H9 (cell line): ENCODE measurements at regions not wholly inside any gene's neighbourhood (a gene's known extent, or its start where the extent isn't known, plus 50 kb on each side); places are given as distances from the start of the nearest gene placed in this dataset.

Source experiments
- DNase-seq: peaks from one replicate; pipeline ENCODE4 v3.0.0-alpha.2; 2017
- H2AFZ ChIP-seq: one replicate; pipeline ENCODE4 v1.6.1; 2013; ENCODE audit warnings: mild to moderate bottlenecking, low read length, control low read depth, moderate library complexity
- H2AK5ac ChIP-seq: 2 replicates; pipeline ENCODE4 v1.6.1; 2013; ENCODE audit warnings: low read length, control low read depth, mixed read lengths; ENCODE audit not compliant: insufficient read length
- H2BK120ac ChIP-seq: one replicate; pipeline ENCODE4 v1.6.1; 2013; ENCODE audit warnings: low read depth, mild to moderate bottlenecking, low read length, control low read depth, inconsistent platforms; ENCODE audit not compliant: poor library complexity, severe bottlenecking
- H2BK12ac ChIP-seq: 2 replicates; pipeline ENCODE4 v1.6.1; 2013; ENCODE audit warnings: low read length, control low read depth, mixed read lengths, low read depth; ENCODE audit not compliant: insufficient read length
- H2BK15ac ChIP-seq: 2 replicates; pipeline ENCODE4 v1.6.1; 2013; ENCODE audit warnings: low read depth, low read length, control low read depth
- H2BK20ac ChIP-seq: one replicate; pipeline ENCODE4 v1.6.1; 2013; ENCODE audit warnings: low read depth, mild to moderate bottlenecking, low read length, control low read depth, inconsistent platforms; ENCODE audit not compliant: poor library complexity, severe bottlenecking
- H2BK5ac ChIP-seq: 2 replicates; pipeline ENCODE4 v1.6.1; 2013; ENCODE audit warnings: low read length, control low read depth, mixed read lengths; ENCODE audit not compliant: insufficient read length
- H3K14ac ChIP-seq: 2 replicates; pipeline ENCODE4 v1.6.1; 2013; ENCODE audit warnings: low read length, control low read depth; ENCODE audit not compliant: insufficient read depth
- H3K18ac ChIP-seq: 2 replicates; pipeline ENCODE4 v1.6.1; 2013; ENCODE audit warnings: low read depth, mild to moderate bottlenecking, mixed read lengths, low read length, control low read depth; ENCODE audit not compliant: insufficient read length
- H3K23ac ChIP-seq: 2 replicates; pipeline ENCODE4 v1.6.1; 2013; ENCODE audit warnings: low read length, control low read depth, mixed read lengths, low read depth; ENCODE audit not compliant: insufficient read length
- H3K23me2 ChIP-seq: 2 replicates; pipeline ENCODE4 v1.6.1; 2013; ENCODE audit warnings: low read depth, mild to moderate bottlenecking, mixed read lengths, low read length, control low read depth; ENCODE audit not compliant: insufficient read length, poor library complexity, severe bottlenecking
- H3K27ac ChIP-seq: 2 replicates; pipeline ENCODE4 v1.5.1; 2013; ENCODE audit warnings: low read length, control low read depth, mixed read lengths, low read depth; ENCODE audit not compliant: insufficient read length
- H3K27me3 ChIP-seq: 2 replicates; pipeline ENCODE4 v1.6.1; 2013; ENCODE audit warnings: low read length, control low read depth, inconsistent platforms; ENCODE audit not compliant: insufficient read depth
- H3K4ac ChIP-seq: 2 replicates; pipeline ENCODE4 v1.6.1; 2013; ENCODE audit warnings: low read depth, mild to moderate bottlenecking, control low read depth, inconsistent platforms, low read length, moderate library complexity
- H3K4me1 ChIP-seq: 2 replicates; pipeline ENCODE4 v1.6.1; 2013; ENCODE audit warnings: low read length, control low read depth, inconsistent platforms; ENCODE audit not compliant: insufficient read depth
- H3K4me2 ChIP-seq: 2 replicates; pipeline ENCODE4 v1.6.1; 2013; ENCODE audit warnings: low read length, control low read depth, mixed read lengths; ENCODE audit not compliant: insufficient read length, insufficient read depth
- H3K56ac ChIP-seq: 2 replicates; pipeline ENCODE4 v1.6.1; 2013; ENCODE audit warnings: low read depth, mild to moderate bottlenecking, mixed read lengths, low read length, control low read depth; ENCODE audit not compliant: insufficient read length
- H3K79me1 ChIP-seq: 2 replicates; pipeline ENCODE4 v1.6.1; 2013; ENCODE audit warnings: low read depth, mild to moderate bottlenecking, moderate library complexity, low read length, control low read depth, inconsistent platforms; ENCODE audit not compliant: insufficient read depth, poor library complexity, severe bottlenecking
- H3K79me2 ChIP-seq: 2 replicates; pipeline ENCODE4 v1.6.1; 2013; ENCODE audit warnings: low read length, control low read depth, inconsistent platforms; ENCODE audit not compliant: insufficient read depth
- H3K9ac ChIP-seq: 2 replicates; pipeline ENCODE4 v1.6.1; 2013; ENCODE audit warnings: low read length, control low read depth, mixed read lengths; ENCODE audit not compliant: insufficient read length; ENCODE audit errors: extremely low read depth
- H3K9me3 ChIP-seq: one replicate; pipeline ENCODE4 v1.6.1; 2013; ENCODE audit warnings: low read depth, low read length, inconsistent platforms; ENCODE audit not compliant: control insufficient read depth
- H3T11ph ChIP-seq: one replicate; pipeline ENCODE4 v1.6.1; 2013; ENCODE audit warnings: mild to moderate bottlenecking, low read length, control low read depth, inconsistent platforms
- H4K20me1 ChIP-seq: one replicate; pipeline ENCODE4 v1.6.1; 2013; ENCODE audit not compliant: control insufficient read depth, insufficient read length, insufficient read depth
- H4K5ac ChIP-seq: 2 replicates; pipeline ENCODE4 v1.6.1; 2013; ENCODE audit warnings: low read depth, mild to moderate bottlenecking, mixed read lengths, low read length, control low read depth; ENCODE audit not compliant: insufficient read length
- H4K8ac ChIP-seq: replicated peaks from 2 replicates; pipeline ENCODE4 v1.6.1; 2013; ENCODE audit warnings: low read length, control low read depth, mixed read lengths, low read depth; ENCODE audit not compliant: insufficient read length
- H4K91ac ChIP-seq: 2 replicates; pipeline ENCODE4 v1.6.1; 2013; ENCODE audit warnings: low read depth, mild to moderate bottlenecking, moderate library complexity, mixed read lengths, low read length, control low read depth; ENCODE audit not compliant: insufficient read length
- H3K27ac Mint-ChIP-seq, 3 experiments: 2 replicates in 2 of 3; 3 replicates in 1 of 3; pipeline ENCODE4 v1.8.0; 2020 to 2021; ENCODE audit warnings: mixed read lengths in 3 of 3, mild to moderate bottlenecking in 1 of 3, moderate library complexity in 1 of 3
- H3K27me3 Mint-ChIP-seq: 2 replicates; pipeline ENCODE4 v1.8.0; 2021; ENCODE audit warnings: low read depth, mild to moderate bottlenecking, moderate library complexity, mixed read lengths
- H3K36me3 Mint-ChIP-seq, 3 experiments: 2 replicates in 2 of 3; 3 replicates in 1 of 3; pipeline ENCODE4 v1.8.0; 2020 to 2021; ENCODE audit warnings: low read depth in 3 of 3, mixed read lengths in 3 of 3; ENCODE audit not compliant: insufficient read depth in 1 of 3
- H3K4me1 Mint-ChIP-seq, 2 experiments: 2 replicates each; pipeline ENCODE4 v1.8.0; 2020; ENCODE audit warnings: mixed read lengths in 2 of 2
- H3K4me3 Mint-ChIP-seq, 2 experiments: 2 replicates in 1 of 2; 3 replicates in 1 of 2; pipeline ENCODE4 v1.8.0; 2020 to 2021; ENCODE audit warnings: mild to moderate bottlenecking in 2 of 2, mixed read lengths in 2 of 2, moderate library complexity in 1 of 2
- H3K9me3 Mint-ChIP-seq, 2 experiments: 2 replicates in 1 of 2; 3 replicates in 1 of 2; pipeline ENCODE4 v1.8.0; 2020; ENCODE audit warnings: mild to moderate bottlenecking in 2 of 2, mixed read lengths in 2 of 2, moderate library complexity in 1 of 2
- CTCF ChIP-seq: fragments of 200-600 bp; sonication (generic); conservative IDR thresholded peaks from 3 replicates; pipeline ENCODE4 v1.8.0; 2021; ENCODE audit warnings: antibody characterized with exemption, mild to moderate bottlenecking
- WGBS: extraction: QIAGEN DNeasy Blood & Tissue Kit; methylation state at CpG from one replicate; pipeline ENCODE4 v1.1.7; 2013; ENCODE audit warnings: missing lambda C conversion rate, low lambda C conversion rate, mixed read lengths; ENCODE audit not compliant: insufficient read length; ENCODE audit errors: extremely low coverage; 5-methylcytosine and 5-hydroxymethylcytosine counted together

DNA sequence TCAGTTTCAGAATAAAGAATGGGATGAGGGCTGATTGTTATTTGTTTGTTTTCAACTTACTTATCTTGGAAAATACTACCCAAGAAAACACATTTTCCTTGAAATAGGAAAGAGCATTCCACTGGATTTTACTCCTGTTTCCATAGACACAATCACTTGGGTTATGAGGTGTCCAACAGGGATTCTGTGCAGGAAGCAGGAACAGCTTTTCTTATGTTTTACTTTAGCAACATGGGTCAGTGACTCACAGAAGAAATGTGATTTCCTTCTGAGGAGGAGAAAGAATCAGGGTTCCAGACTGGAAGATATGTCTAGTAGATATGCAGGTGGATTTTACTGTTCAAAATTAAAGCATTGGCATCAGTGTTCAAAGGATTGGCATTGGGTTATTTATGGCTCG, 180.8 kb upstream of the GPC6 start:
- H3K14ac ChIP-seq: no peak overlapping the region
- no peak overlapping the region for H3K27ac Mint-ChIP-seq

More for the DNA sequence above, 180.8 kb upstream of the GPC6 start:
- H2BK5ac ChIP-seq: no peak overlapping the region
- no peak overlapping the region for H4K91ac ChIP-seq
- H3K23me2 ChIP-seq: no peaks in the 10 kb centered on the region
- H2AFZ ChIP-seq: no peak overlapping the region
- no peak overlapping the region for H3K27ac ChIP-seq
- TF ChIP-seq CTCF: no peak
- no peak overlapping the region for H3K18ac ChIP-seq
- H3T11ph ChIP-seq: no peak overlapping the region
- H3K79me2 ChIP-seq: no peaks in the 10 kb centered on the region
- H3K9me3 Mint-ChIP-seq: no peaks in the 10 kb centered on the region; a peak in 1 of 5 replicates
- H3K4me3 Mint-ChIP-seq: no peak overlapping the region
- no peak overlapping the region for H3K4me2 ChIP-seq
- no peak for DNase-seq
- no peak overlapping the region for H3K56ac ChIP-seq
- H2BK120ac ChIP-seq: no peak overlapping the region
- no peak overlapping the region for H4K8ac ChIP-seq
- H3K27me3 Mint-ChIP-seq: no peaks in the 10 kb centered on the region; the same call in 1 of the 2 replicates
- no peak overlapping the region for H3K9ac ChIP-seq
- no peak overlapping the region for H2BK20ac ChIP-seq
- no peak overlapping the region for H3K23ac ChIP-seq
- no peaks in the 10 kb centered on the region for H3K4me1 ChIP-seq
- H2BK15ac ChIP-seq: no peak overlapping the region
- H3K4me1 Mint-ChIP-seq: peaks cover 6 to 7% of the 10 kb centered on the region in 2 experiments
- no peaks in the 10 kb centered on the region for H3K36me3 Mint-ChIP-seq
- no peaks in the 10 kb centered on the region for H4K20me1 ChIP-seq
- no peaks in the 10 kb centered on the region for H3K27me3 ChIP-seq
- no peak overlapping the region for H2BK12ac ChIP-seq
- H3K4ac ChIP-seq: no peak overlapping the region
- no peaks in the 10 kb centered on the region for H3K79me1 ChIP-seq
- no CpG with 5 or more reads among the region's 1 CpG for WGBS
- H4K5ac ChIP-seq: no peak overlapping the region
- H2AK5ac ChIP-seq: no peak overlapping the region
- no peaks in the 10 kb centered on the region for H3K9me3 ChIP-seq
